H1 (cell line): ENCODE measurements at regions not wholly inside any gene's neighbourhood (a gene's known extent, or its start where the extent isn't known, plus 50 kb on each side); places are given as distances from the start of the nearest gene placed in this dataset.

Experiments
- CEBPB ChIP-seq: IDR thresholded peaks from 2 replicates; pipeline ENCODE4 v1.6.1; 2012; ENCODE audit warnings: low read depth, low read length
- EGR1 ChIP-seq: IDR thresholded peaks from 2 replicates; pipeline ENCODE4 v1.6.1; 2011; ENCODE audit warnings: low read depth, low read length, borderline replicate concordance
- EZH2 ChIP-seq: fragments of 200-600 bp; sonication (generic); IDR thresholded peaks from 2 replicates; pipeline ENCODE4 v1.7.1; 2012; ENCODE audit warnings: low read depth, mild to moderate bottlenecking, moderate library complexity, low read length, inconsistent platforms; ENCODE audit not compliant: severe bottlenecking
- PHF8 ChIP-seq: fragments of 200-600 bp; sonication (generic); conservative IDR thresholded peaks from 2 replicates; pipeline ENCODE4 v1.7.1; 2012; ENCODE audit warnings: low read depth, mild to moderate bottlenecking, inconsistent platforms, low read length, moderate library complexity
- TF ChIP-seq, protein P1 (sequence below): fragments of 300-600 bp; sonication (generic); IDR thresholded peaks from 2 replicates; pipeline ENCODE4 v1.7.1; 2012; ENCODE audit warnings: low read length, moderate library complexity, mild to moderate bottlenecking, inconsistent platforms; ENCODE audit not compliant: insufficient replicate concordance
- TF ChIP-seq, protein P2 (sequence below): IDR thresholded peaks from 2 replicates; pipeline ENCODE4 v1.6.1; 2012; ENCODE audit warnings: inconsistent platforms
- TF ChIP-seq, protein P3 (sequence below): IDR thresholded peaks from 2 replicates; pipeline ENCODE4 v1.6.1; 2012; ENCODE audit warnings: inconsistent platforms

GRCh38 chr2:41955316-41956043 is 92.3 kb upstream of the PKDCC start (continued):
- TF ChIP-seq, protein P1, sequence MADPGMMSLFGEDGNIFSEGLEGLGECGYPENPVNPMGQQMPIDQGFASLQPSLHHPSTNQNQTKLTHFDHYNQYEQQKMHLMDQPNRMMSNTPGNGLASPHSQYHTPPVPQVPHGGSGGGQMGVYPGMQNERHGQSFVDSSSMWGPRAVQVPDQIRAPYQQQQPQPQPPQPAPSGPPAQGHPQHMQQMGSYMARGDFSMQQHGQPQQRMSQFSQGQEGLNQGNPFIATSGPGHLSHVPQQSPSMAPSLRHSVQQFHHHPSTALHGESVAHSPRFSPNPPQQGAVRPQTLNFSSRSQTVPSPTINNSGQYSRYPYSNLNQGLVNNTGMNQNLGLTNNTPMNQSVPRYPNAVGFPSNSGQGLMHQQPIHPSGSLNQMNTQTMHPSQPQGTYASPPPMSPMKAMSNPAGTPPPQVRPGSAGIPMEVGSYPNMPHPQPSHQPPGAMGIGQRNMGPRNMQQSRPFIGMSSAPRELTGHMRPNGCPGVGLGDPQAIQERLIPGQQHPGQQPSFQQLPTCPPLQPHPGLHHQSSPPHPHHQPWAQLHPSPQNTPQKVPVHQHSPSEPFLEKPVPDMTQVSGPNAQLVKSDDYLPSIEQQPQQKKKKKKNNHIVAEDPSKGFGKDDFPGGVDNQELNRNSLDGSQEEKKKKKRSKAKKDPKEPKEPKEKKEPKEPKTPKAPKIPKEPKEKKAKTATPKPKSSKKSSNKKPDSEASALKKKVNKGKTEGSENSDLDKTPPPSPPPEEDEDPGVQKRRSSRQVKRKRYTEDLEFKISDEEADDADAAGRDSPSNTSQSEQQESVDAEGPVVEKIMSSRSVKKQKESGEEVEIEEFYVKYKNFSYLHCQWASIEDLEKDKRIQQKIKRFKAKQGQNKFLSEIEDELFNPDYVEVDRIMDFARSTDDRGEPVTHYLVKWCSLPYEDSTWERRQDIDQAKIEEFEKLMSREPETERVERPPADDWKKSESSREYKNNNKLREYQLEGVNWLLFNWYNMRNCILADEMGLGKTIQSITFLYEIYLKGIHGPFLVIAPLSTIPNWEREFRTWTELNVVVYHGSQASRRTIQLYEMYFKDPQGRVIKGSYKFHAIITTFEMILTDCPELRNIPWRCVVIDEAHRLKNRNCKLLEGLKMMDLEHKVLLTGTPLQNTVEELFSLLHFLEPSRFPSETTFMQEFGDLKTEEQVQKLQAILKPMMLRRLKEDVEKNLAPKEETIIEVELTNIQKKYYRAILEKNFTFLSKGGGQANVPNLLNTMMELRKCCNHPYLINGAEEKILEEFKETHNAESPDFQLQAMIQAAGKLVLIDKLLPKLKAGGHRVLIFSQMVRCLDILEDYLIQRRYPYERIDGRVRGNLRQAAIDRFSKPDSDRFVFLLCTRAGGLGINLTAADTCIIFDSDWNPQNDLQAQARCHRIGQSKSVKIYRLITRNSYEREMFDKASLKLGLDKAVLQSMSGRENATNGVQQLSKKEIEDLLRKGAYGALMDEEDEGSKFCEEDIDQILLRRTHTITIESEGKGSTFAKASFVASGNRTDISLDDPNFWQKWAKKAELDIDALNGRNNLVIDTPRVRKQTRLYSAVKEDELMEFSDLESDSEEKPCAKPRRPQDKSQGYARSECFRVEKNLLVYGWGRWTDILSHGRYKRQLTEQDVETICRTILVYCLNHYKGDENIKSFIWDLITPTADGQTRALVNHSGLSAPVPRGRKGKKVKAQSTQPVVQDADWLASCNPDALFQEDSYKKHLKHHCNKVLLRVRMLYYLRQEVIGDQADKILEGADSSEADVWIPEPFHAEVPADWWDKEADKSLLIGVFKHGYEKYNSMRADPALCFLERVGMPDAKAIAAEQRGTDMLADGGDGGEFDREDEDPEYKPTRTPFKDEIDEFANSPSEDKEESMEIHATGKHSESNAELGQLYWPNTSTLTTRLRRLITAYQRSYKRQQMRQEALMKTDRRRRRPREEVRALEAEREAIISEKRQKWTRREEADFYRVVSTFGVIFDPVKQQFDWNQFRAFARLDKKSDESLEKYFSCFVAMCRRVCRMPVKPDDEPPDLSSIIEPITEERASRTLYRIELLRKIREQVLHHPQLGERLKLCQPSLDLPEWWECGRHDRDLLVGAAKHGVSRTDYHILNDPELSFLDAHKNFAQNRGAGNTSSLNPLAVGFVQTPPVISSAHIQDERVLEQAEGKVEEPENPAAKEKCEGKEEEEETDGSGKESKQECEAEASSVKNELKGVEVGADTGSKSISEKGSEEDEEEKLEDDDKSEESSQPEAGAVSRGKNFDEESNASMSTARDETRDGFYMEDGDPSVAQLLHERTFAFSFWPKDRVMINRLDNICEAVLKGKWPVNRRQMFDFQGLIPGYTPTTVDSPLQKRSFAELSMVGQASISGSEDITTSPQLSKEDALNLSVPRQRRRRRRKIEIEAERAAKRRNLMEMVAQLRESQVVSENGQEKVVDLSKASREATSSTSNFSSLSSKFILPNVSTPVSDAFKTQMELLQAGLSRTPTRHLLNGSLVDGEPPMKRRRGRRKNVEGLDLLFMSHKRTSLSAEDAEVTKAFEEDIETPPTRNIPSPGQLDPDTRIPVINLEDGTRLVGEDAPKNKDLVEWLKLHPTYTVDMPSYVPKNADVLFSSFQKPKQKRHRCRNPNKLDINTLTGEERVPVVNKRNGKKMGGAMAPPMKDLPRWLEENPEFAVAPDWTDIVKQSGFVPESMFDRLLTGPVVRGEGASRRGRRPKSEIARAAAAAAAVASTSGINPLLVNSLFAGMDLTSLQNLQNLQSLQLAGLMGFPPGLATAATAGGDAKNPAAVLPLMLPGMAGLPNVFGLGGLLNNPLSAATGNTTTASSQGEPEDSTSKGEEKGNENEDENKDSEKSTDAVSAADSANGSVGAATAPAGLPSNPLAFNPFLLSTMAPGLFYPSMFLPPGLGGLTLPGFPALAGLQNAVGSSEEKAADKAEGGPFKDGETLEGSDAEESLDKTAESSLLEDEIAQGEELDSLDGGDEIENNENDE, result no peak
- TF ChIP-seq EGR1 (no peak), CEBPB (no peak), EZH2 (no peak), PHF8 (no peak)
- TF ChIP-seq, protein P2, sequence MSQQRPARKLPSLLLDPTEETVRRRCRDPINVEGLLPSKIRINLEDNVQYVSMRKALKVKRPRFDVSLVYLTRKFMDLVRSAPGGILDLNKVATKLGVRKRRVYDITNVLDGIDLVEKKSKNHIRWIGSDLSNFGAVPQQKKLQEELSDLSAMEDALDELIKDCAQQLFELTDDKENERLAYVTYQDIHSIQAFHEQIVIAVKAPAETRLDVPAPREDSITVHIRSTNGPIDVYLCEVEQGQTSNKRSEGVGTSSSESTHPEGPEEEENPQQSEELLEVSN, result no peak
- TF ChIP-seq, protein P3, sequence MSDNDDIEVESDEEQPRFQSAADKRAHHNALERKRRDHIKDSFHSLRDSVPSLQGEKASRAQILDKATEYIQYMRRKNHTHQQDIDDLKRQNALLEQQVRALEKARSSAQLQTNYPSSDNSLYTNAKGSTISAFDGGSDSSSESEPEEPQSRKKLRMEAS, result no peak
